Iris pigment epithelial cell (primary cell): ENCODE measurements at regions not wholly inside any gene's neighbourhood (a gene's known extent, or its start where the extent isn't known, plus 50 kb on each side); places are given as distances from the start of the nearest gene placed in this dataset.

Experiments
- DNase-seq: peaks from one replicate; pipeline ENCODE4 v3.0.0-alpha.2; 2011; ENCODE audit warnings: low read depth

DNA sequence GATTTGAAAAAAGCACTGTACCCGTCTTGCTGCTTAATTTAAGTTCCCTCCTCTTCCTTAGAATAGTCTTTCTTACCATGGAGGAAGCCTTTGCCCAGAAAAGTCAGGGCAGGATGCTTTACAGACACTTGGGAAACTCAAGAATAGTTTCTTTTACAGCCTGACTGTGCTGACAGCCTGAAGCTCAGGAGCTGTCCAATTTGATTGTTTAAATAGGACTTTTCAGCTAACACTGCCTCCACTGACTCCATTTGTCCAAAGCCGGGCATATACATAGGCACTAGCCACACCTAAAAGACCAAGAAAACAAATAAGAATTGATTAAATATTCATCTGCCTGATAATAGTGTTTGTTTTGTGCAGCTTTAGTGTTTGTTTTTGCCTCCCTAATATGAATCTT, 110.9 kb upstream of the L3MBTL4 start:
- no peak for DNase-seq

DNA sequence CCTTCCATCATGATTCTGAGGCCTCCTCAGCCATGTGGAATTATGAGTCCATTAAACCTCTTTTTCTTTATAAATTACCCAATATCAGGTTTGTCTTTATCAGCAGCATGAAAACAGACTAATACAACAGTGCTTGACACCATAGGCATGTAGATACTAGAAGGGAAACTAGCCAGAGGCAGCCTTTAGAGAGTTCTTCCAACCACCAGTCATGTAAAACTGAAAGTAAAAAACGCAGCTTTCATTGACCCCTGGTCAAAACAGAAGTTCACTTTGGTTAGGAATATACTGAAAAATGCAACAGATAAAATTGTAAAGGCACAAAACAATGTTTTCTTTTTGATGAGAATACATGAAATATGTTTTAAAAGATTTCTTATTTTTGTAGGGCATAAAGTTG, 122.8 kb upstream of the L3MBTL4 start:
- DNase-seq, result peak; percentile 3

DNA sequence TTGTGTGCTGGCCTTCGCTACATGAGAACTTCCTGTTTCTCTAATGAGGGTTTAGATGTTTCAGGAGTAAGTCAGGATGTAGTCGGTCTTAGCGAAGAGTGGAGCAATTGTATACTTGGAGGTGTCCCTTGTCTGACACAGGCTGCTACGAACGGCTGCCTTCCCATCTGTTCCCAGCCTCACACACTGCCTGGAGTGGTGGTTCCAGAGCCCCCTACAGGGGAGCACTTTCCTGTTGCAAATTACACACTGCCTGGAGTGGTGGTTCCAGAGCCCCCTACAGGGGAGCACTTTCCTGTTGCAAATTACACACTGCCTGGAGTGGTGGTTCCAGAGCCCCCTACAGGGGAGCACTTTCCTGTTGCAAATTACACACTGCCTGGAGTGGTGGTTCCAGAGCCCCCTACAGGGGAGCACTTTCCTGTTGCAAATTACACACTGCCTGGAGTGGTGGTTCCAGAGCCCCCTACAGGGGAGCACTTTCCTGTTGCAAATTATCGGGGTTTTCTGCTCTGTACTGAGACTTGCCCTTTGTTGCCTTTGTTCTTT, 126.5 kb upstream of the L3MBTL4 start:
- DNase-seq, result peak; percentile 7

- DNase-seq, result no peak
These were observed 127.6 kb upstream of the L3MBTL4 start for GRCh38 chr18:6542296-6542695.

DNA sequence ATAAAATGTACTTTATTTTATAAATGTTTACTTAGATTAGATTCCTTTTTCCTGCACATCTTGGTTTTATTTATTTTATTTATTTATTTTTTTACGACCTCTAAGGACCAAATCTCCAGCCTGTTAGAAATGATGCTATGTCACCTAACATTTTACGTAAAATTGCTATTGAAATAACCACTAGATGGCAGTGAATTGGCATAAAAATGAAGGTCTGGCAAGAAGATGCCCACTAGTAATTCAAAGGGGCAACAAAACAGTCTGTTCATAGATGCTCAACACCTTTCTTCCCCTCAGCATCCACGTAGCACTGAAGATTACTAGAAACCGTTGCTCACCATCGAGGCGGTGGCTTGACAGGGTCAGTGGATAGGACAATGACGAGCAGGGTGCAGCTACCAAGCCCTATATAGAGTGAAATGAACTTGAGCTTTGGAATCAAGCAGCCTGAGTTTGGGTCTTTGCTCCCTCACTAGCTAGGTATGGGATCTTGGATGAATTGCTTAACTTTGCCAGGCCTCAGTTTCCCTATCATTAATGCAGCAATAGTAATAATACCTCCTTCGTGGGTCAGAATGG, 128.7 kb upstream of the L3MBTL4 start:
- DNase-seq, result peak; percentile 35

DNA sequence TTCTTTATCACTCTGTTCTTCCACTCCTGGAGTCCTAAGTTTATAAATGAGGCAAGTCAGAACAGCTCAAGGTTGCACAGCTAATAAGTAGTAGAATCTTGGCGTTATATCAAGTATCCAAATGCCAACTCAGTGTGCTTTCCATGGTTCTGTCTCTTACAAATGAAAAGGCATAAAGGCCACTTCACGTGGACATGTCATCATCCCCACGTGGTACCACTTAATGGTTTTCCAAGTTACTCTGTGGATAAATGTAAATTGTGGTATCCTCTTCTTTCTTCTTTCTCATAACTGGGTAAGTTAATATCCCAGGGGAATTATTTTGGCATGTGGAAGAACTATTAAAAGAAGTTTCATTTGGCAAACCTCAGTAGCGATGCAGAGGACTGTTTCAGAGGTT, 131.5 kb upstream of the L3MBTL4 start:
- DNase-seq, result no peak

DNA sequence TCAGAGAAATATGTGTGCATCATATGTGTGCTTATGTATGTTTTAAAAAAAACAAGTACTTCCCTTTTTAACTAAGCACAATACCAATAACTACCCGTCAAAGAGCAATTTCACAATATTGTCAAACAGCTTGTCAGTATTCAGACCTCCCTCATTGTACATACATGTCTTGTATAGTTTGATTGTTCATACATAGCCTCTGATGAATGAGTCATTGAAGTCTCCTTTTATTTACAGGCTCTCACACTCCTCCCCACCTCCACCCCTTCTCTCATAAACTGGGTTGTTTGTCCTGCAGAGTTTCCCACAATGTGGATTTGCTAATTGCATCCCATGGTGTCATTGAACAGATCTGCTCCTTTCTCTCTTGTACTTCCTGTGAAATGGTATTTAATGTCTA, 132.8 kb upstream of the L3MBTL4 start:
- DNase-seq, result no peak

- DNase-seq, result peak; percentile 11
These were observed 138.7 kb upstream of the L3MBTL4 start for GRCh38 chr18:6553234-6553900.

DNA sequence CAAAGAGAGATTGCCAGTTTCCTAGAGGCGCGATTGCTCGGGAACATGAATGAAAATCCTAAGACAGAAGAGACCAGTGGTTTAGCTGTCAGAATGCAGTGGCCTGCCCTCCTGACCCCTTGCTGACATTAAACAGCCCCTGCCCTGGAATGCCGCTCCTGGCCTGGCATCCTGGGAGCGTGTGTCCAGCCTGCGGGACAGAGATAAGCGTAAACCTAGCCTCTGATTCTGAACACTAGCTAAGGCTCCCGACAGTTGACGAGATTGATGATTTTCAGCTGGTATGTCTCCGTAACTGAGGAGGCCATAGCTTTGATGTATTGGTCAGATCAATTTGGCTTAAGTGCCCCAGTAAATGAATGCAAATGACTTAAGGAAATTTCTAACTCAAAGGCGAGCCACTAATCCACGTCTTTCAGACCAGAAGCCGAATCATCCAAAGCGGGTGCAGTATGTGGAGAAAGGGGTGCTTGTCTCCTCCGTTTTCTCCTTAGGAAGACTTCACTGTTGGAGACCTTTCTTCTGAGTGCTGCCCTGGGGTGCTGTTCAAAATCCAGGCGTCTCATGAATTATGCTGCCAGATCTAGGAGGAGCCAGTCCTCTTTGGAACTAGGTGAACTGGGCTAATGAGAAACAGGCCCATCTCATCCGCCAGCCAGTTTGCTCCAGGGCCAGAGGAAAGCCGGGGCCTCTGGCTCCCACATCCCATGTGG, 142.5 kb upstream of the L3MBTL4 start:
- no peak for DNase-seq

GRCh38 chr18:6557770-6558248, 143.1 kb upstream of the L3MBTL4 start:
- DNase-seq, result no peak

DNA sequence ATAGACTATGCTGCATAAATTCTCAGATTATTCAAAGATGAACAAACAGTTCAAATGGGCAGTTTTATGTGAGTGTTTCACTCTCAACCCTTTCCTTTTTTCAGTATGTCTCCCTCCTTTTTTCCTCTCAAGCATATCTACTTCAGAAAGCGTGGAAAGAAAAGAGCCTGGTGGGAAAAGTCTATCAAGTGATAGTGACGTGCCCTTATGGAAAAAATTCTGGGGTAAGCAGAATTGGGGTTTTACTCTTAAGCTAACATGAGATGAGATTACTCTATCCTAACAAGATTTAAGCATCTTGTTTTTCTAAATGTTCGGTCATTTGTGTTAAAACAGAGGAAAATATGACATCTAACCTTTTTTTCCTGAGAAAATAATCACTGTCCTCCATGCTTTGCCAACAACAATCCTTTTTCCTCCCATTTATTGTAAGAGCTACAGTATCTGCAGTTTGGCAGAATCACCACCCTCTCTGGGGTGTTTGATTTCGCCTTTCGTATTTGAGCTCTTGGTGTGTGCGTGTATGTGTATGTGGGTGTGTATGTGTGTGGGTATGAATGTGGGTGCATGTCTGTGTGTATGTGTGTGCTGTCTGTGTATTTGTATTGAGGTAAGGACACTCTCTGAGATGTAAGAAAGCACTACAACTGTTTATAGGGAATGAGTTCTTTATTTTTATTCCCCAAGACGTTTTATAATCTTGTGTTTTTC, 143.9 kb upstream of the L3MBTL4 start:
- no peak for DNase-seq

GRCh38 chr18:6559296-6559695, 144.6 kb upstream of the L3MBTL4 start:
- no peak for DNase-seq

- DNase-seq, result no peak
These were observed 146.3 kb upstream of the L3MBTL4 start for GRCh38 chr18:6561016-6561415.

DNA sequence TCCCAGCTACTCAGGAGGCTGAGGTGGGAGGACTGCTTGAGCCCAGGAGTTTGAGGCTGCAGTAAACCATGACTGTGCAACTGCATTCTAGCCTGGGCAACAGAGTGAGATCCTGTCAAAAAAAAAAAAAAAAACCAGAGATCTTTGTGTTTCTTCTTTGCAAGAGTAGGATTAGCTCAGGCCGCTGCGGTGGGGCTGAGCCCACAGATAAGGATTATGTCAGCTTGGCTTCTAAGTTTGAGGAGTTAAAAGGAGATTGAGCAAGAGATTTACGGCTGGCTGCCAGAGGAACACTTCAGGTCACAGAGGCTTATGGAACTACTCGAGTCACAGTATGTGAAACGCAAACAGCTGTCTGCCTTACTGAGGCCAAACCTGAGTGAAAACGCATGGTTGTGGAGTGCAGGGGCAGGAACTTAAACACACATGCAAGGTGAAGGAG, 146.7 kb upstream of the L3MBTL4 start:
- peak; percentile 93 for DNase-seq

- peak; percentile 38 for DNase-seq
These were observed 147.2 kb upstream of the L3MBTL4 start for GRCh38 chr18:6561862-6562291.

GRCh38 chr18:6563896-6564295, 149.2 kb upstream of the L3MBTL4 start:
- DNase-seq, result no peak

GRCh38 chr18:6564950-6565814, 150.5 kb upstream of the L3MBTL4 start:
- DNase-seq, result no peak

GRCh38 chr18:6565815-6566081, 151.0 kb upstream of the L3MBTL4 start:
- DNase-seq, result no peak

DNA sequence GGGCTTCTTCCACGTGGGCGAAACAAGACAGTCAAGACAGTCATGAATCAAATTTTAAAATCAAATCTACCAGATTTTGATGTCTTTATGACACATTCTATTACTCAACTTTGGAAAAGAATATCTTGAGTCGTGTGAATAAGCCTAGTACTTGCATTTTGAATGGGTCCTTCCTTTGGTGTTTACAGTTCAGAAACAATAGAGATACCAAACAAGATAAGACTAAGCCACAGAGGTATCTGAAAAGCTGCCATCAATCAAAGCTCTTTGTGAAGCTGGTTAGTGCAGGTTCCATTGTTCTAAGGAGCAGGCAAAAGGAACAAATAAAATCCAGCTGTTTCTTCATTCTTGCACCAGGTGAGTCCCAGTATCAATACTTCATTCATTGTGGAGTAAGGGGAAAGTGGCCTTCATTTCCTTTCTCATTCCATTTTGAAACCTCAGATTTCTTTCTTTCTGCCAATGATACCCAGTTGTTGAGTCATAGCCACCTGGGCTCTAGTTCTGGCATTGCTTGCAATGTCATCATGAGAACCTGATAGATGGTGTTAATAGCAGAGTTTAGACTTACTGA, 151.7 kb upstream of the L3MBTL4 start:
- no peak for DNase-seq

- no peak for DNase-seq
These were observed 155.1 kb upstream of the L3MBTL4 start for GRCh38 chr18:6569813-6570212.

- no peak for DNase-seq
These were observed 156.0 kb upstream of the L3MBTL4 start for GRCh38 chr18:6570581-6571238.
